Testis (tissue), 2 donors: ENCODE measurements at regions not wholly inside any gene's neighbourhood (a gene's known extent, or its start where the extent isn't known, plus 50 kb on each side); places are given as distances from the start of the nearest gene placed in this dataset.
"Not testable (repeated sequence)": the region's sequence is repeated elsewhere in the genome, so short reads cannot be mapped to it uniquely, and the experiment has no call there.

ENCODE experiments used
- DNase-seq: peaks from one replicate; pipeline ENCODE4 v3.0.0-alpha.2; 2019
- H3K27ac ChIP-seq, 2 donors: fragments of 200-600 bp; sonication (generic); one replicate each; pipeline ENCODE4 v1.5.1; 2019
- H3K27me3 ChIP-seq: fragments of 200-600 bp; sonication (generic); one replicate; pipeline ENCODE4 v1.5.1; 2019
- H3K36me3 ChIP-seq: fragments of 200-600 bp; sonication (generic); one replicate; pipeline ENCODE4 v1.5.1; 2017; ENCODE audit warnings: low read depth; ENCODE audit errors: missing control alignments
- H3K4me1 ChIP-seq: fragments of 200-600 bp; sonication (generic); one replicate; pipeline ENCODE4 v1.5.1; 2019
- H3K4me3 ChIP-seq, 2 donors: fragments of 200-600 bp; sonication (generic); one replicate each; pipeline ENCODE4 v1.5.1; 2017 to 2019
- H3K9me3 ChIP-seq: fragments of 200-600 bp; sonication (generic); one replicate; pipeline ENCODE4 v1.5.1; 2017
- CTCF ChIP-seq, 3 experiments: fragments of 450-650 bp in 2 of 3; fragments of 200-600 bp in 1 of 3; sonication (generic) in 1 of 3; IDR thresholded peaks; one replicate each; pipeline ENCODE4 v1.5.1; 2016 to 2019; ENCODE audit warnings: antibody characterized with exemption in 3 of 3, mild to moderate bottlenecking in 2 of 3, moderate library complexity in 1 of 3
- POLR2A ChIP-seq: fragments of 450-650 bp; IDR thresholded peaks from one replicate; pipeline ENCODE4 v1.6.1; 2017; ENCODE audit warnings: antibody characterized with exemption, mild to moderate bottlenecking, moderate library complexity
- WGBS, 2 donors: methylation state at CpG; one replicate each; pipeline ENCODE4 v1.1.5; 2018; 5-methylcytosine and 5-hydroxymethylcytosine counted together
- intact Hi-C: fragments of 100-400 bp; cut with DNase I; formaldehyde crosslinking; loops from one replicate; pipeline ENCODE4 v1.15.1; 2023; ENCODE audit warnings: low total_unique reads

- Histone ChIP-seq H3K36me3 (no peaks in the 10 kb centered on the region), H3K4me3 (no peak overlapping the region), H3K4me1 (no peaks in the 10 kb centered on the region), H3K9me3 (no peaks in the 10 kb centered on the region), H3K27ac (no peak overlapping the region), H3K27me3 (no peaks in the 10 kb centered on the region)
- intact Hi-C loops: no loop called here
- WGBS, 2 donors: 83 to 88% methylated on average over 2 of the region's 2 CpGs
- DNase-seq: no peak
- TF ChIP-seq POLR2A (no peak), CTCF (IDR thresholded peaks at IDR 0.05) (no peak)
Measured at GRCh38 chr6:4632421-4632820, 143.8 kb upstream of the CDYL start.

GRCh38 chr6:4629789-4630188 lies 146.4 kb upstream of the CDYL start:
- H3K4me3 ChIP-seq, H3K4me1 ChIP-seq, H3K27me3 ChIP-seq, H3K27ac ChIP-seq, H3K9me3 ChIP-seq, H3K36me3 ChIP-seq, DNase-seq, intact Hi-C loops: not testable (repeated sequence)
- 96 to 100% methylated on average over 1 of the region's 1 CpG for WGBS, 2 donors

DNA sequence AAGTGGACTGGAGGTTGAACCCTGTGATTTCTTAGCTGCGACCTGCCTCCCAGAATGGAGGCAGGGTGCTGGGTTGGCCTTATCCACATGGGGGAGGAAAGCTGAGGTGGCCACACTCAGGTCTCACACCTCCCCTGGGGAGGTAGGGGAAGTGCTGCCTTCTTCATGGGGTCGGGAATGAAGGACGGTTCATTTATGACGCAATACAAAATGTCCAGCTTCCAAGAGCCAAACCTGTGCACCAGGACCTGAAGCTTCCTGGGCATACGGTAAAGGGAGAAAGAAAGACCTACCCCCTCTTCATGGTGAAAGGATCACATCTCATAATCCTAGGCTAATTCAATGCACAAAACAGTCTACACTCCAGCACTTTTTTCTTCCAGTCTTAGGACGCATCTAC lies 150.6 kb upstream of the CDYL start:
- H3K27me3 ChIP-seq: no peaks in the 10 kb centered on the region
- no peak overlapping the region for H3K27ac ChIP-seq
- TF ChIP-seq POLR2A (no peak), CTCF (IDR thresholded peaks at IDR 0.05) (no peak)
- no peak overlapping the region for H3K4me3 ChIP-seq
- no peaks in the 10 kb centered on the region for H3K9me3 ChIP-seq
- no peaks in the 10 kb centered on the region for H3K4me1 ChIP-seq
- 86 to 90% methylated on average over 6 of the region's 6 CpGs for WGBS, 2 donors
- no peaks in the 10 kb centered on the region for H3K36me3 ChIP-seq
- intact Hi-C loops: no loop called here
- no peak for DNase-seq

DNA sequence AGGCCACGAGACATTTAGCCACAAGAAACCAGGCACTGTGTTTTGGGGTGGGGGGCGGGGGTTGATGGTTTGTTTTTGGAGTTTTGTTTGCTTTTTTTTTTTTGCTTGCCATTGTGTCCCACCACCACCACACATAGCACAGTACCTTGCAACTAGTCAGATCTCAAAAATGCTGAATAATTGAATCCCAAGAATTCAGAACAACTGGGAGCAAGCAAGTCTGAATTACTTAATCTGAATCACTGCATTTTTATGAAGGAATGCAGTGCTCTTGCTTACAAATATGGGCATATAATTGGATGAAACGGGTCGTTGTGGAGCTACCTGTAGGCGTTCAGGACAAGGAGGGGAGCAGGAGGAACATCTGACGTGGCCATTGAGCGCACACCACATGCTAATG lies 151.5 kb upstream of the CDYL start:
- Histone ChIP-seq H3K27me3 (no peaks in the 10 kb centered on the region), H3K36me3 (no peaks in the 10 kb centered on the region), H3K4me1 (no peaks in the 10 kb centered on the region), H3K27ac (no peak overlapping the region), H3K9me3 (no peaks in the 10 kb centered on the region), H3K4me3 (no peak overlapping the region)
- WGBS, 2 donors: 93 to 94% methylated on average over 7 of the region's 7 CpGs
- intact Hi-C loops: no loop called here
- TF ChIP-seq CTCF (IDR thresholded peaks at IDR 0.05) (no peak), POLR2A (no peak)
- no peak for DNase-seq

DNA sequence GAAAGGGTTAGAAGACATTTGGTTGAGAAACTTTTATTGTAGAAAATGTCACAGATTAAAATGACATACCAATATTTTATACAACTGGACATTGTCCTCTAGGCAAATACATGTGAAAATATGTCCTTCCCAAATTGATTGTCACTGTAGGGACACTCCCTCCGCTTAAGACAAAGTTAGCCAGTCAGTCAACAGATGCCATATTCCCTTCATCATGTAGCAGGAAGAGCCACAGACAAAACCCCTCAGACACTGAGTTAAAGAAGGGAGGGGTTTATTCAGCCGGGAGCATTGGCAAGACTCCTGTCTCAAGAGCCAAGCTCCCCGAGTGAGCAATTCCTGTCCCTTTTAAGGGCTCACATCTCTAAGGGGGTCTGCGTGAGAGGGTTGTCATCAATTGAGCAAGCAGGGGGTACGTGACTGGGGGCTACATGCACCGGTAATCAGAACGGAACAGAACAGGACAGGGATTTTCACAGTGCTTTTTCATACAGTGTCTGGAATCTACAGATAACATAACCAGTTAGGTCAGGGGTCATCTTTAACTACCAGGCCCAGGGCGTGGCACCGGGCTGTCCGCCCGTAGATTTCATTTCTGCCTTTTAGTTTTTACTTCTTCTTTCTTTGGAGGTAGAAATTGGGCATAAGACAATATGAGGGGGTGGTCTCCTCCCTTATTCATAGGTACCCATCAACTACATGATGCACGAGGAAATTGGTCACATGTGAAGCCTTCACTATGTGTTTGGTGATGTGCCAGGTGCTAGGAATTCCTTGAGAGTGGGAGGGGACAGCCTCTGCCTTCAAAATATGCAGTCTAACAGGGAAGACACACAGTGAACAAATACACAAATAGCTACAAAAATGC lies 155.7 kb upstream of the CDYL start:
- intact Hi-C loops: no loop called here
- WGBS, 2 donors: 88 to 89% methylated on average over 12 of the region's 12 CpGs
- no peaks in the 10 kb centered on the region for H3K36me3 ChIP-seq
- DNase-seq: no peak
- H3K27me3 ChIP-seq: no peaks in the 10 kb centered on the region
- H3K4me1 ChIP-seq: no peaks in the 10 kb centered on the region
- H3K4me3 ChIP-seq: no peak overlapping the region
- no peaks in the 10 kb centered on the region for H3K9me3 ChIP-seq
- TF ChIP-seq POLR2A: no peak
- TF ChIP-seq CTCF (IDR thresholded peaks at IDR 0.05): no peak
- no peak overlapping the region for H3K27ac ChIP-seq
